ENCODE measurements at regions not wholly inside any gene's neighbourhood (a gene's known extent, or its start where the extent isn't known, plus 50 kb on each side); places are given as distances from the start of the nearest gene placed in this dataset.

DNA sequence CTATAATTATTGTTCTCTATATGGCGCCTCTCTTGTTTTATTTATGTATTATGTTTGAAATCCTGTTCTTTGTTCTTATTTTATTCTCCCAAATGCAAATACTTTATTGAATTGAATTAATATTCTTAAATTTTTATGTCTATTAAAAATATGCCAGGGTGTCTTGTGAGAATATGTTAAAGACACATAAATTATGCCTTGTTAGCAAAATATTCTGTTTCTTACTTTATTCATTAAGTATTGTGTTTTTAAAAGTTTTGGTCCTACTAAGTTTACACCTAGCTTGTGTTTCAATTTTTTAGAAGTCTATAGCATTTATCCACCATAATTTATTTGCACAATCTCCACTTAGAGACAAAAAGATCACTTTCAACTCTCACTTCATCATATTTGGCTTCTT lies 741.5 kb upstream of the SLC39A10 start (continued):
- TF ChIP-seq, protein P1, sequence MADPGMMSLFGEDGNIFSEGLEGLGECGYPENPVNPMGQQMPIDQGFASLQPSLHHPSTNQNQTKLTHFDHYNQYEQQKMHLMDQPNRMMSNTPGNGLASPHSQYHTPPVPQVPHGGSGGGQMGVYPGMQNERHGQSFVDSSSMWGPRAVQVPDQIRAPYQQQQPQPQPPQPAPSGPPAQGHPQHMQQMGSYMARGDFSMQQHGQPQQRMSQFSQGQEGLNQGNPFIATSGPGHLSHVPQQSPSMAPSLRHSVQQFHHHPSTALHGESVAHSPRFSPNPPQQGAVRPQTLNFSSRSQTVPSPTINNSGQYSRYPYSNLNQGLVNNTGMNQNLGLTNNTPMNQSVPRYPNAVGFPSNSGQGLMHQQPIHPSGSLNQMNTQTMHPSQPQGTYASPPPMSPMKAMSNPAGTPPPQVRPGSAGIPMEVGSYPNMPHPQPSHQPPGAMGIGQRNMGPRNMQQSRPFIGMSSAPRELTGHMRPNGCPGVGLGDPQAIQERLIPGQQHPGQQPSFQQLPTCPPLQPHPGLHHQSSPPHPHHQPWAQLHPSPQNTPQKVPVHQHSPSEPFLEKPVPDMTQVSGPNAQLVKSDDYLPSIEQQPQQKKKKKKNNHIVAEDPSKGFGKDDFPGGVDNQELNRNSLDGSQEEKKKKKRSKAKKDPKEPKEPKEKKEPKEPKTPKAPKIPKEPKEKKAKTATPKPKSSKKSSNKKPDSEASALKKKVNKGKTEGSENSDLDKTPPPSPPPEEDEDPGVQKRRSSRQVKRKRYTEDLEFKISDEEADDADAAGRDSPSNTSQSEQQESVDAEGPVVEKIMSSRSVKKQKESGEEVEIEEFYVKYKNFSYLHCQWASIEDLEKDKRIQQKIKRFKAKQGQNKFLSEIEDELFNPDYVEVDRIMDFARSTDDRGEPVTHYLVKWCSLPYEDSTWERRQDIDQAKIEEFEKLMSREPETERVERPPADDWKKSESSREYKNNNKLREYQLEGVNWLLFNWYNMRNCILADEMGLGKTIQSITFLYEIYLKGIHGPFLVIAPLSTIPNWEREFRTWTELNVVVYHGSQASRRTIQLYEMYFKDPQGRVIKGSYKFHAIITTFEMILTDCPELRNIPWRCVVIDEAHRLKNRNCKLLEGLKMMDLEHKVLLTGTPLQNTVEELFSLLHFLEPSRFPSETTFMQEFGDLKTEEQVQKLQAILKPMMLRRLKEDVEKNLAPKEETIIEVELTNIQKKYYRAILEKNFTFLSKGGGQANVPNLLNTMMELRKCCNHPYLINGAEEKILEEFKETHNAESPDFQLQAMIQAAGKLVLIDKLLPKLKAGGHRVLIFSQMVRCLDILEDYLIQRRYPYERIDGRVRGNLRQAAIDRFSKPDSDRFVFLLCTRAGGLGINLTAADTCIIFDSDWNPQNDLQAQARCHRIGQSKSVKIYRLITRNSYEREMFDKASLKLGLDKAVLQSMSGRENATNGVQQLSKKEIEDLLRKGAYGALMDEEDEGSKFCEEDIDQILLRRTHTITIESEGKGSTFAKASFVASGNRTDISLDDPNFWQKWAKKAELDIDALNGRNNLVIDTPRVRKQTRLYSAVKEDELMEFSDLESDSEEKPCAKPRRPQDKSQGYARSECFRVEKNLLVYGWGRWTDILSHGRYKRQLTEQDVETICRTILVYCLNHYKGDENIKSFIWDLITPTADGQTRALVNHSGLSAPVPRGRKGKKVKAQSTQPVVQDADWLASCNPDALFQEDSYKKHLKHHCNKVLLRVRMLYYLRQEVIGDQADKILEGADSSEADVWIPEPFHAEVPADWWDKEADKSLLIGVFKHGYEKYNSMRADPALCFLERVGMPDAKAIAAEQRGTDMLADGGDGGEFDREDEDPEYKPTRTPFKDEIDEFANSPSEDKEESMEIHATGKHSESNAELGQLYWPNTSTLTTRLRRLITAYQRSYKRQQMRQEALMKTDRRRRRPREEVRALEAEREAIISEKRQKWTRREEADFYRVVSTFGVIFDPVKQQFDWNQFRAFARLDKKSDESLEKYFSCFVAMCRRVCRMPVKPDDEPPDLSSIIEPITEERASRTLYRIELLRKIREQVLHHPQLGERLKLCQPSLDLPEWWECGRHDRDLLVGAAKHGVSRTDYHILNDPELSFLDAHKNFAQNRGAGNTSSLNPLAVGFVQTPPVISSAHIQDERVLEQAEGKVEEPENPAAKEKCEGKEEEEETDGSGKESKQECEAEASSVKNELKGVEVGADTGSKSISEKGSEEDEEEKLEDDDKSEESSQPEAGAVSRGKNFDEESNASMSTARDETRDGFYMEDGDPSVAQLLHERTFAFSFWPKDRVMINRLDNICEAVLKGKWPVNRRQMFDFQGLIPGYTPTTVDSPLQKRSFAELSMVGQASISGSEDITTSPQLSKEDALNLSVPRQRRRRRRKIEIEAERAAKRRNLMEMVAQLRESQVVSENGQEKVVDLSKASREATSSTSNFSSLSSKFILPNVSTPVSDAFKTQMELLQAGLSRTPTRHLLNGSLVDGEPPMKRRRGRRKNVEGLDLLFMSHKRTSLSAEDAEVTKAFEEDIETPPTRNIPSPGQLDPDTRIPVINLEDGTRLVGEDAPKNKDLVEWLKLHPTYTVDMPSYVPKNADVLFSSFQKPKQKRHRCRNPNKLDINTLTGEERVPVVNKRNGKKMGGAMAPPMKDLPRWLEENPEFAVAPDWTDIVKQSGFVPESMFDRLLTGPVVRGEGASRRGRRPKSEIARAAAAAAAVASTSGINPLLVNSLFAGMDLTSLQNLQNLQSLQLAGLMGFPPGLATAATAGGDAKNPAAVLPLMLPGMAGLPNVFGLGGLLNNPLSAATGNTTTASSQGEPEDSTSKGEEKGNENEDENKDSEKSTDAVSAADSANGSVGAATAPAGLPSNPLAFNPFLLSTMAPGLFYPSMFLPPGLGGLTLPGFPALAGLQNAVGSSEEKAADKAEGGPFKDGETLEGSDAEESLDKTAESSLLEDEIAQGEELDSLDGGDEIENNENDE (IDR thresholded peaks at IDR 0.05; ENCODE audit: insufficient replicate concordance, low read length): no peak
- TF ChIP-seq NRF1 (IDR thresholded peaks at IDR 0.05; ENCODE audit: low read depth, low read length) (no peak), MAFK (IDR thresholded peaks at IDR 0.05; ENCODE audit: low read depth, low read length) (no peak), SRF (IDR thresholded peaks at IDR 0.05; ENCODE audit: low read depth, low read length) (no peak), RXRA (IDR thresholded peaks at IDR 0.05; ENCODE audit: insufficient read depth, low read depth, low read length) (no peak), JUN (IDR thresholded peaks at IDR 0.05; ENCODE audit: low read depth, low read length) (no peak), KDM5A (IDR thresholded peaks at IDR 0.05; ENCODE audit: low read length) (no peak), EP300 (IDR thresholded peaks at IDR 0.05; ENCODE audit: borderline replicate concordance in 1 of 2, low read depth in 2 of 2, low read length in 2 of 2) (no peak), SUZ12 (IDR thresholded peaks at IDR 0.05; ENCODE audit: low read length) (no peak), RAD21 (IDR thresholded peaks at IDR 0.05 in 1 of 2, conservative IDR thresholded peaks at IDR 0.05 in 1 of 2; ENCODE audit: low read depth in 2 of 2, low read length in 2 of 2) (no peak), JUND (IDR thresholded peaks at IDR 0.05; ENCODE audit: low read length) (no peak), RNF2 (IDR thresholded peaks at IDR 0.05; ENCODE audit: borderline replicate concordance, low read depth, low read length, missing control alignments, poor library complexity, severe bottlenecking) (no peak)
